NB4 (cell line): ENCODE measurements at regions not wholly inside any gene's neighbourhood (a gene's known extent, or its start where the extent isn't known, plus 50 kb on each side); places are given as distances from the start of the nearest gene placed in this dataset.

ENCODE experiments used
- DNase-seq: peaks from one replicate; pipeline ENCODE4 v3.0.0; 2010; ENCODE audit warnings: low read depth
- H3K4me3 ChIP-seq: one replicate; pipeline ENCODE4 v1.5.1; 2011; ENCODE audit warnings: mild to moderate bottlenecking, low read depth, low read length, moderate library complexity
- CTCF ChIP-seq: IDR thresholded peaks from one replicate; pipeline ENCODE4 v1.5.1; 2012; ENCODE audit warnings: low read depth, low read length
- MAX ChIP-seq: IDR thresholded peaks from 2 replicates; pipeline ENCODE4 v1.6.1; 2011; ENCODE audit warnings: low read depth, low read length
- MYC ChIP-seq: IDR thresholded peaks from 2 replicates; pipeline ENCODE4 v1.6.1; 2011; ENCODE audit warnings: low read depth, low read length
- POLR2A ChIP-seq: IDR thresholded peaks from 2 replicates; pipeline ENCODE4 v1.6.1; 2011; ENCODE audit warnings: mild to moderate bottlenecking; ENCODE audit not compliant: insufficient read length; ENCODE audit errors: extremely low read depth

- H3K4me3 ChIP-seq, result no peak overlapping the region
- DNase-seq, result no peak
- no peak for TF ChIP-seq MYC
- TF ChIP-seq CTCF, result no peak
- TF ChIP-seq POLR2A, result no peak
- no peak for TF ChIP-seq MAX
Measured at GRCh38 chr9:29209748-29210291, 1636.5 kb upstream of the C9orf72 start.

- no peak for TF ChIP-seq CTCF
- no peak overlapping the region for H3K4me3 ChIP-seq
- no peak for DNase-seq
Measured at GRCh38 chr9:29211003-29211579, 1637.8 kb upstream of the C9orf72 start.

- no peak for DNase-seq
- H3K4me3 ChIP-seq, result no peak overlapping the region
- TF ChIP-seq MAX (no peak), POLR2A (no peak), CTCF (no peak), MYC (no peak)
Measured at GRCh38 chr9:29211580-29212396, 1638.5 kb upstream of the C9orf72 start.

- DNase-seq, result no peak
- no peak overlapping the region for H3K4me3 ChIP-seq
- TF ChIP-seq POLR2A, result no peak
Measured at GRCh38 chr9:29212397-29213387, 1639.4 kb upstream of the C9orf72 start.

GRCh38 chr9:29213417-29214153 lies 1640.3 kb upstream of the C9orf72 start, which contains the start of gene LINGO2:
Gene LINGO2 (minus strand): TSS chr9:29213601.
- no peak for DNase-seq
- H3K4me3 ChIP-seq, result no peak within 1 kb of the TSS
- TF ChIP-seq MYC, result no peak
- no peak for TF ChIP-seq CTCF
- no peak for TF ChIP-seq POLR2A
- TF ChIP-seq MAX, result no peak
